Hippocampal formation (tissue), 2 donors: ENCODE measurements at regions not wholly inside any gene's neighbourhood (a gene's known extent, or its start where the extent isn't known, plus 50 kb on each side); places are given as distances from the start of the nearest gene placed in this dataset.

ENCODE experiments used
- DNase-seq, 2 donors: peaks; one replicate each; lab custom pipeline; 2025; lab: John Stamatoyannopoulos, UW

DNA sequence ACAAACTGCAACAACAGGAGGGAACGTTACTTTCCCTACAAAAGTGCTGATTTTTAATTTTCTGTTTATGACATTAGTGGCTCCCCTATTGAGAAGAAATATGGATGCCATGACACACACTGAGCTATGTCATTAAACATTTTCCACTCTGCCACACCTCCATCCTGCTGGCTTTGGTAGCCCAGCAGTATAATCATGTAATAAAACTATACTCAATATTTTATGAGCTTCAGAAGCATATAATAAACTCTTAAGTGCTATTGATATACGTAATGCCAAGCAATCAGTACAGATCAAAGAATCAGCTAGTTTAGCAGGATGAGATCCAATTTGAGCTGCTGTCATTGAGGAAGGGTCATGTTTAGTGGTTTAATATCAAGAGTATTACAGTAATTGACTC lies 141.3 kb upstream of the LRRC7 start:
- DNase-seq, result no peak

DNA sequence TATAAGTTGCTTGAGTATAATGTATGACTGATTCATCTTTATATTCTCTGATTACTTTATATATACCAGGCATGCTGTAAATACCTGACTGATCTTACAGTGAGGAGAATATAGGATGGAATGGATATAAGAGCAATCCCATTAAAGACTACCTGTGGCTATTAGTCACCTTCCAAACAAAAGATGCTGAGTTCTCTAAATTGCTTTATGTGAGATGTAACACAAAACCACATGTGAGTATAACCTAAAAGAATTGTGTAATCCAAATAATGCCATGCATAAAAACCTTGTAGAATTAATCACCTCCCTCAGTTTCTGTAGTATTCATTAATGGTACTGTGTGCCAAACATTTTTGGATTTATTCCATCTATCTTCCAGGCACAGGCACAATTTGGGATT lies 134.6 kb upstream of the LRRC7 start:
- no peak for DNase-seq

DNA sequence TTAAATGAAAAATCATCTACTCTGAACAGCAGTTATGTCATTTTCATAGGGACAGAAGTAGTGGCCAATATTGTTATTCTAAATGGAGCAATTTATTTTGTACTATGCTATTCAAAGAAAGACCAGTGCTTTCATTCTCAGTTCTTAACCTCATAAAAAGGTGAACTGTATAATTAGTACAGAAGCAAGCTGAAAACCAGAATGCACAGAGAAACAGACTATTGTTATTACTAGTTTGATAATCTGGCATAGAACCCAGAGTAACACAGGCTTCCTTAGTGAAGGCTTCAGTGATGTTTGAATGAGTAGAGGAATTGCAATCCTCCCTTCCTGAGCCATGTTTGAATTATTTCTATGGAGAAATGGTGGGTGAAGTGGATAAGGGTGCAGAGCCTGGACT lies 131.6 kb upstream of the LRRC7 start:
- no peak for DNase-seq

DNA sequence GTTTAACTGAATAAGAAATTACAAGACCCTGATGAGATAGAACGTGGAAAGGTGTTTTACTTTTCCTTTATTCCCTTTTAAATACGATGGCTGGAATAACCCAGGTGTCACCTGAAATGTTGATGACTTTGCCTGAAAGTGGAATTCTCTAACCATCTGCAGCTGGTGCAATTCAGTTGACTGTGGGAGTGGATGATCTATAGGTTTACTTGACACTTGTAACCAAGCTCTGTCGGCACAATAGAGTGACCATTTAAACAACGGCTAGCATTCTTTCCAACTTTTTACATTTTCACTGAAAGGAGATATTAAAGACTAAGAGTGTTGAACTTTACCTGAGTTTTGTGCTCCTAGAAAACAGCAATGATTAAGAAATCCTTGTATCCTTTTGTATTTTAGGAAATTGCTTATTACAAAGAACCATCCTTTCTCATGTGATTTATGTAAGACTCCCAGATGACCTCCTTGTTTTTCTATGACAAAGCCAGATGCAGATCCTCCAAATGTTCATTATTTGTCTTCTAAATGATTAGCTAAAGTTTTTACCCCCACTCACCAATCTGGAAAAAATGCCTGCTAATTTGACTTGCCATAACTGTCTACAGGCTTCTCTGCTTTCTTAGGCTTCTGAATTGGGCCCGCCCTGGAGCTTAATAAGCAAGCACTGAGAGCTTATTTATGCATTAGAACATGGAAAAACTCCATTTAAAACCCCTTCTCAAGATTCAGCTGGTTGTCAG lies 129.5 kb upstream of the LRRC7 start:
- no peak for DNase-seq

DNA sequence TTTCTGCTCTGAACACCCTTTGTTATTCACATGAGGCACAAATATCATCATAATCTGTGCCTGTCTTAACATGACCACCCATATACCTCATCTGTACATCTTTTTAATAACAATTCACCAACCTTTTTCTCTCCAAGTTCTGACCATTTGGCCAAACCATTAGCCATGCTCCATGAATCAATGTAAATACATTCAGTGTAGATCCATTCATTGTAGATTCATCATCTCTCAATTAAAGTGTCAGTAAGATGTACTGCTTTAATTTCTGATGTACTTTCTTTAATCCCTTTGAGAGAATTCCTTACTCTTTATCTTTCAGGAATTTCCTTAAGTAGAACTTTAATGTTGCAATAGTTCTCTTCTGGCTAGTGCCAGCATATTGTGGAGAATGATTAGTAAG lies 126.2 kb upstream of the LRRC7 start:
- DNase-seq, result no peak

DNA sequence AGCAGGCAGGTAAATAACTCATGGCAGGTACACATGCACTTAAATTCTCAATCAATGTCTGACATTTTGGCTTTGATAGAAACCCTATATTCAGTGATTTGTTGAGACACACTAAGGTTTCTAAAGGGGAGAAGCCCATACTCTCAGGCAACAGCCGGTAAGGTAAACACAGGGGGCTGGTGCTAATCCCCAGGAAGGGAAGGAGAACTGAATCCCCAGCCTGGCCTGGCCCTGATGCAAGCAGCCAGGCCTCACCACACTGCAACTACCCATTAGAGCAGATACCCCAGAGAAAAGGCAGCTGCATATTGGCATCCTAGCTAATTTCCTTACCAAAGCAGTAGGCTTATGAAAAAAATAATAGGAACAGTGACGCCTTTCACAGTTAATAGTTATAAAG lies 116.5 kb upstream of the LRRC7 start:
- DNase-seq, result no peak

DNA sequence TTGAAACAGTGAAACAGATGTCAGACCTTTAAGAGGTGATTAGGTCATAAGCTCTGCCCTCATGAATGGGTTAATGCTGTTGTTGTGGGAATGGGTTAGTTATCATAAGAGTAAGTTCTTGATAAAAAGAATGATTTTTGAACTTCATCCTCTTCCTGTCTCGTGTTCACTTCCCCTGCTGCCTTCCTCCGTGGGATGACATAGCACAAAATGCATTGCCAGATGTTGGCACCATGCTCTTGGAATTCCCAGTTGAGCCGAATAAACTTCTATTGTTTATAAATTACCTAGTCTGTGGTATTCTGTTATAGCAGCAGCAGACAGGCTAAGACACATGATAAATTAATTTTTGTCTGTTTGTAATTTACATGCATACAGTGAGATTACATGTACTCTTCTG lies 112.0 kb upstream of the LRRC7 start:
- DNase-seq, result no peak

DNA sequence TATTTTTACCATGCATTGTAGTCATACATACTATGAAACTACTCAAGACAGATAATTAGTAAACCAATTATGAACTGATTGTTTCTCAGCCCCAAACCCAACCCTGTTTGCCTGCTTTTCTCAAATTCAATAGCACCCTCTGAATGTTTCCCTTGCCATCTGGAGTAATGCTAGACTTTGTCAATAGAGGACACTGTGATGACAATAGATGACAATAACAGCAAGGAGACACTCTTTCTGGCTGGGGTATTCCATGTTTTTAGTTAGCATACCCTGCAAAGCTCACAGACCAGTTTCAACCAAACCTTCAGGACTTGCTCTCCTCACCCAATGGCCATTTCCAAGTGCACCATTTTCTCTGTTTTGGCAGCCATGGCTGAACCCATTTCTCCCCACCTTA lies 108.5 kb upstream of the LRRC7 start:
- DNase-seq, result no peak

DNA sequence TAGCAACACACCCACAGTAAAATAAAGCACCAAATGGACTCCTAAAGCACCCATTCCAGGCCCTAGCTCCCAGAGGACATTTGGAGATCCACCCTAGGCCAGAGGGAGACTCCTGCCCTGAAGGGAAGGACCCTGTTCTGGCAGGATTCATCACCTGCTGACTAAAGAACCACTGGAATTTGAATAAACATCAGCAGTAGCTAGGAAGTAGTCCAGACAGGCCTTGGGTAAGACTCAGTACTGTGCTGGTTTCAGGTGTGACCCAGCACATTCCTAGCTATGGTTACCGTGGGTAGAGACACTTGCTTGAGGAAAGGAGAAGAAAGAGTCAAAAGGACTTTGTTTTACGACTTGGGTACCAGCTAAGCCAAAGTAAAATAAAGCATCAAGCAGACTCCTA lies 92.7 kb upstream of the LRRC7 start:
- no peak for DNase-seq

DNA sequence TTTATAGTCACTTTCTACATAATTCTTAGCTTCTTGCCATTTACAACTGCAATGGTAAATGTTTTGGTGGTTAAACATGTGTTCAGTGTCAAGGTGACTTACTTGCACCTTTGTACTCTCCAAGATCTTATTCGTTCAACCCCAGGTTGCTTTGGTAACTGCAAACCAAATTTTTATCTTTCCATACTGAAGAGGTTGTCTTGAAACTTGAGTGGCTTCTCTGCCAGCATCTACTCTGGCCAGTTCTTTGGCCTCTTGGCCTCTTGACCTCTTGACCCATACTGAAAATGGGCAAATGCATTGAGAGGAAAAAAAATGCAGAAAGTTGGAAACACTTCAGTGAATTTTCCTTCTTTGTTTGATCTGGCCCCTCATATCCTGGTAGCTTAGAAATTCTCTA lies 88.0 kb upstream of the LRRC7 start:
- DNase-seq, result no peak

DNA sequence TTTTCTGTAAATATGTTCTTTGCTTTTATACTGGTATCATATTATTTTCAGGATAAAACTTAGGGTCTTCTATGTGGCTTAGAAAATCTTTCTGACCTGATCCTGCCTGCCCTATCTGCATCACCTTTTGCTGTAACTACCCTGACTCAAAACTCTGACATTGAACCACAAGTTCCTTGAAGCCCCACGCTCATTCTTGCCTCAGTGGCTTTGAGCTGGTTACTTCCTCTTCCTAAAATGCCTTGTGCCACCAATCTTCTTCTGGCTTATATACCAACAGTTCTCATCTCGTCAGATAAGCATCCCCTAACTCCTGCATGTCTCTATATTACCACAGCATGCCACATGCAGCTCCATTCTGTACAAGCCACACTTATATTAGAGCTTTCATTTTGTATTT lies 84.5 kb upstream of the LRRC7 start:
- no peak for DNase-seq

DNA sequence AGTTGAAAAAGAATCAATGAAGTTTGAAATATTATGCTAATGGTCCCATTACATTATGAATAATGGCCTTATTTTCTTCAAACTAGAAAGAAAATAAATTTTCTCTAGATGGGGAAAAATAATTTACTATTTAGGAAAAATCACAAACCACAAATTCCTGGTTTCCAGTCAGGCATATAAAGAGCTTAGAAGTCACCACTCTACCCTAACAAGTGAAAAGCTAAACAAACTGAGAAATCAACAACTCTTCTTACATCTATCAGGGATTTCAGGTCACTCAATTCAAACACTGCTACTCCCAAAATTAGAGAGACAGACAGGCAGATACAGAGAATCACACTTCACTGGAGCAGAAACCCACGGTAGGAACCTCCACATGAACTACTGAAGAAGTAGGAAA lies 82.1 kb upstream of the LRRC7 start:
- DNase-seq, result no peak

DNA sequence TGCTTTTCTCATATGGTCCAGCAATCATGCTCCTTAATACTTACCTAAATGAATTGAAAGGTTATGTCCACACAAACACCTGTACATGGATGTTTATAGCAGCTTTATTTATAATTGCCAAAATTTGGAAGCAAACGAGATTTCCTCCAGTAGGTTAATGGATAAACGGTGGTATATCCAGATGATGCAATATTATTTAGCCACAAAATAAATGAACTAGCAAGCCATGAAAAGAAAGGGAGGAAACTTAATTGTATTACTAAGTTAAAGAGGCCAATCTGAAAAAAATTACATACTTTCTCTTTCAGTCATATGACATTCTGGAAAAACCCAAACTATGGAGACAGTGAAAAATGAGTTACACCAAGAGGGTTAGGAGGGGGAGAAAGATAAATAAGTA lies 76.3 kb upstream of the LRRC7 start:
- DNase-seq, result no peak

DNA sequence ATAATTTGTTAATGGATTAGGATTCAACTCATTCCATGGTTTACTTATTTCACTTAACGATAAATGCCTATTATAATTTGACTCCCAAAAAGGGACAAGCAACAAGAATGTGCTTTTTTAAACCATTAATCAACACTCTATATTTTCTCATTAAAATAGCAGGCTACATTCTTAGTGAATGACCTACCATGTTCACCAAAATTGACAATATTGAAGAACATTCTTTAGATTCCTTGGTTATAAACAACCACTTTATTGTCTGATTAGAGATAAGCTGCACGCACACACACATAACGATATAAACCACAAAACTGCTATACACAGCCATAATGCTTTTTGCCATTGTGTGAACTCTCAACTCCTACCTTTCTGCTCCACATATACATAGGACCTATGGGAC lies 75.4 kb upstream of the LRRC7 start:
- DNase-seq, result no peak

DNA sequence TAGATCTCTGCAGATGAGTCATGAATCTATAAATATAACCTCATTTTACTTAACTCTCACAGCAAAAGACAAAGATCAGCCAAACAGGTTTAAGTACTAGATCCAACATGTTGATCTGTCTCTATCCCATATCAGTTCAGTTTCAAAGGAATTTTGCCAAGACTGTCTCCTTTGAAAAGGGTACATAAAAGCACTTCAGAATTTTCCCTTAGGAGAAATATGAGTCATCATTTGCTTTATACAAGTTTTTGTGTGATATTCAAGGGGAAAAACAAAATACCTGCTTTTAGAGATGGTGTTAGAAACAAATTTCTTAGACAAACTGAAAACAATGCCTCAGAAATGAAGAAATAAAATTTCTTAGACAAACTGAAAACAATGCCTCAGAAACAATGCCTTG lies 73.5 kb upstream of the LRRC7 start:
- no peak for DNase-seq

DNA sequence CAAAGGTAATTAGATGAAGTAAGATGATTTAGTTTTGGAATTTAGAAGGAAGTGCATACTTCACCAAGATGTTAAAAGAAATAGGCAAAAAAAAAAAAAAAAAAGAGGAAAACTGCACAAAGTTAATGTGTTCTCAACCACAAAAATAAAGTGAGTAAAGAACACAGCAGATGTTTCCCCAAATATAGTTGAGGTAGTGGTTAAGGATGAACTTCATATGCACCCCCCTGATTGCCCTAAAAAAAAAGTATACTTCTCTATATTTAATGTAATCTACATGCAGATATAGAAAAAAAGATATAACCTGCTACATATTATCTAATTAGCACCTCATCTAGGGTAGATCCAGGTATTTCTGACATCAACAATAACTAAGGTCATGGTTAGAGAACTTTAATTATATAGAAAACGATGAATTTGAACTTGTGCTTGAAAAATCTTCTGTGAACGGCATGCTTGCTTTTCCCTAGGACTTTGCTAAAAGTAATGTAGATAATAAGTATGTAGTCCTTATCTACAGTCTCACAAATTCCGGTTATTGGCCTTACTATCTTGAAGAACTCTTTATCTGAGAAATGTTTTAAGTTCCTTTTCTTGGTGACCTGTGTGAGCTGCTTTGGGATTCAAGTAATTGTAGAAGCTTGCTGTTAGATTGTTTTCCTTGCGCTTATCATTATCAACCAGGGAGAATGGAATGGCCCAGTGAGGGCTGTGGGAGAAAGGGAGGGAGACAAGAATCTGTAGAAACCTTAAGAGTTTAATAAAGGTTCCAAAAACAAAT lies 70.1 kb upstream of the LRRC7 start:
- DNase-seq, result no peak

DNA sequence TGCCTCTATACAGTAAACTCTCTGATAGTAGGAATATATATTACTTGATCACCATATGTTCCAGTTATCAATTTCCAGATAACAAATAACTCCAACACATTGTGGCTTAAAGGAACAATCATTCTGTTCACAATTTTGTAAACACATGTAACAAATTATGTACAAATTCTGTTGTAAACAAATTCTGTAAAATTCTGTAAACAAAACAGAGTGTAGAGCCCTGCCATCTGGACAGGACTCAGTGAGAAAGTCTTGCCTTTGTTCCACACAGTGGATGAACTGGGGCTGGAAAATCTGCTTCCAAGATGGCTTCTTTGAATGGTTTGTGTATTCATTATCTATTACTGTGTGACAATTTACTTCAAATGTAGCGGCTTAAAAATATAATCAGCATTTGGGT lies 69.0 kb upstream of the LRRC7 start:
- DNase-seq, result no peak

DNA sequence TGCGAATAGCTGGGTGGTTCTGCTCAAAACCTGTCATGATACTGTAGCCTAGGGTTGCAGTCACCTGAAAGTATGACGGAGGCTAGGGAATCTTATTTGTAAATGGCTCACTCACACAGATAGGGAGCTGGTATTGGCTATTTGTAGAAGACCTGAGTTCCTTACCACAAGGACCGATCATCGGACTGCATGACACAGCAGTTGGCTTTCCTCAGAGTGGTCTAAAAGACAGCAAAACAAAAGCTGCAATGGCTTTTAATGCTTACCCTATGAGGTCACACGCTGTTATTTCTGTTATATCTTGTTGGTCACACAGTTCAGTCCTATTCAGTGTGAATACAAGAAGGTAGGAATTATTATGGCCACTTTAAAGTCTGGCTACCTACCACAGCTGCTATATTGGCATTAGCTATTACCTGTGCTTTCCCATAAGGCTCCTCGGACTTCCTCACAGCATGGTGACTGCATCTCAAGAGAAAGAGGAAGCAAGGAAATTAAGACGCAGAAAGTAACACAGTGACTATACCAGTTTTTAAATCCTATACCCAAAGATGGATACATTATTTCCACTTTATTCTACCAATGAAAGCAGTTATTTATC lies 68.4 kb upstream of the LRRC7 start:
- no peak for DNase-seq

DNA sequence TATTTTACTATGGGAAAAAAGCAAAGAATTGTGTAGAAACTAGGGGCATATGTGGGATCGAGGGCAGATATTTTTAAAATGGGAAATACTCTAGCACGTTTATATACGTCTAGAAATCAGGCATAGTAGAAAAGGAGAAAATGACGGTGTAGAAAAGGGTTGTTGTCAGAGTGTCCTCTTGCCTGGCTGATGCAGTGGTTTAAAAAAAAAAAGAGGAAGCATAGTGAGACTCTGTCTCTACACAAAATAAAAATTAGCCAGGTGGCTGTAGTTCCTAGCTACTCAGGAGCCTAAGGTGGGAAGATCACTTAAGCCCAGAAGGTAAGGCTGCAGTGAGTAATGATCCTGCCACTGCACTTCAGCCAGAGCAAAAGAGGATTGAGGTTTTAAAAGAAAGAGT lies 64.7 kb upstream of the LRRC7 start:
- DNase-seq, result no peak

DNA sequence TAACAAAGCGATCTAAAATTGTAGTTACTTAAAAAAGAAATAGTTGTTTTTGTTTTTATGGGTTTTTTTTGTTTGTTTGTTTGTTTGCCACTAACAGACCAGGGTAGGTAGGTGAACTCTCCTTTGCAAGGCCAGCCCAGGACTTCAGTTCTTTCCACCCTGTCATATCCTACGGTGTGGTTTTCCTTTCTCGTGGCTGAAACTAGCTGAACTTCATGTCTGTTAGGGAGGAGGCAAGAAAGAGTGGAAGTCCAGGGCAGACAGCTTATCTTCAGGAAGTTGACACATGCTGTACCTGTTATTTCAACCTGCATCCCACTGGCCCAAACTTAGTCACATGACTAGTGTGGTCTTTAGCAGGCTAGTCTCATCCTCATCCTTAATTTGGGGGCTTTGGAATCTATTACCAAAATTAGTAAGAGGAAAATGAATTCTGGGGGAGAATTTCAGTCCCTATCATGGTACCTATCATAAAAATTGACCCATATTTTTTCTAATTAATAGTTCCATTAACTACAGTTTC lies 62.9 kb upstream of the LRRC7 start:
- no peak for DNase-seq

DNA sequence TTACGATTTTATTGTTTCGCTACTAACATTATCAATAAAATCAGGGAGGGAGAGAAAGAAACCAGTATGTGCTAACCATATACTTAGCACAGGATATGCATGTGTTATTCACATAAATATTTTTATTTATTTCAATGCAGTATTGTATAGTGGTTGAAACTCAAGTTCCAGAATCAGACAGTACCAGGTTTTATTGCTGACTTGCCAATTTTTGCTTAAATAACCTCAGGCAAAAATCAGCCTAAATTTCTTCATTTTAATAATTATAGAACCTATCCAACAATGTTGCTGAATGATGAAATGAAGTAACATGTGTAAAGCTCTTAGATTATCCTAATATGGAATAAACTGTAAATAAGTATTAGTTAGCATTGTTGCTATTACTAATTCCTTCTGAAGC lies 61.4 kb upstream of the LRRC7 start:
- no peak for DNase-seq

DNA sequence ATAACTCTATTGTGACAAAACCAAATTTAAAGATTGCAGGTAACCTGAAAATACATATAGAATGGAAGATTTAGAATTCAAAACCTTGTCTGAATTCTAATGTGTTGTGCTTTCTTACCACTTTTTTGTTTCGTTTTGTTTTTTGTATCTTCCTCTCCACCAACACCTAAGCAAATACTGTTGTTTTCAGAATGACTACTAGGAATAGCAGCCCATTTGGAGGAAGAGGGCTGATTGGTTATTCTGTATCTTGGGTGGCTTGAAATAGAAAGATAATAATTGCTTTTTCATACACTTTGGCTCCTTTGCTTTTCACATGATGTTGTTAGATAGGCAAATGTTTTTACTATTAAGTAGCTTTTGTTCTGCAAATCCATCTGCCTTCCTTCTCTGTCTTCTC lies 61.0 kb upstream of the LRRC7 start:
- no peak for DNase-seq

DNA sequence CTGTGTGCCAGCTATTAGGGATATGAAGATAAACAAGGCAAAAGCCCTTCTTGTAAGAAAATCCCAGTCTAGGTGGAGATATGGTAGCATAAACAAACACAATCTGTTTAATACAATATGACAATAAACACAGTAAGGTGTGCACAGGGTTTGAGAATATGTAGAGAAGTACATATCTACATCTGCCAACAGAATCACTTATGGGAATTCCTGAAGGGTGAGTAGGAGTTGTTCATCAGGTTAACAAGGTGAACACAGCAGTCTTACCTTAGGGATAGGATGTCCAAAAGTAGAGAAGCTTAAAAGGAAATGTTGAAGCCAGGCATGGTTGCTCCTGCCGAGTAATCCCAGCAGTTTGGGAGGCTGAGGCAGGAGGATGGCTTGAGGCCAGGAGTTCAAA lies 57.7 kb upstream of the LRRC7 start:
- no peak for DNase-seq
